Peyer's patch (tissue), 4 donors: ENCODE measurements at regions not wholly inside any gene's neighbourhood (a gene's known extent, or its start where the extent isn't known, plus 50 kb on each side); places are given as distances from the start of the nearest gene placed in this dataset.

ENCODE experiments used
- POLR2A ChIP-seq, 2 donors: fragments of 450-650 bp; IDR thresholded peaks; one replicate each; pipeline ENCODE4 v1.5.1; 2017; ENCODE audit warnings: antibody characterized with exemption in 2 of 2, mild to moderate bottlenecking in 2 of 2, moderate library complexity in 2 of 2
- TF ChIP-seq, protein P1 (sequence below), 6 experiments: fragments of 450-650 bp in 4 of 6; fragments of 200-600 bp in 2 of 6; sonication (generic) in 1 of 6; IDR thresholded peaks; one replicate each; pipeline ENCODE4 v1.5.1; 2017 to 2019; ENCODE audit warnings: antibody characterized with exemption in 6 of 6, mild to moderate bottlenecking in 3 of 6, moderate library complexity in 1 of 6

DNA sequence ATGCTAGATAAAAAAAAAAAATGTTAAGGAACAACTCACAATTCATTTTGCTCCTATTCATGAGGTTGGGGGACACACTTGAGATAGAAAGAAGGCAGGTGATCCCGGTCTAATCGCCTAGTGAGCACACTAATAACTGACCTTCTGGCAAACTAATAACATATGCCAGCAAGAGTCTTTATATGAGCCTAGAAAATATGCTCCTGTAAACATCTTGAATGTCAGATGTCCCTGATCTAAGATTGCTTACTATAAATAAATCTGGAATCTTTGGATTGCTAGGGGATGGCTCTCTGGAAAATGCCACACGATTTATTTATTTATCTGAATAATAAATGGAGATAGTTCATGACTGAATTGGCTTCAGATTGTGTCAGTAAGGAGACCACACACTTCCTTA is 821.9 kb downstream of the GRIK2 start:
- TF ChIP-seq, protein P1, sequence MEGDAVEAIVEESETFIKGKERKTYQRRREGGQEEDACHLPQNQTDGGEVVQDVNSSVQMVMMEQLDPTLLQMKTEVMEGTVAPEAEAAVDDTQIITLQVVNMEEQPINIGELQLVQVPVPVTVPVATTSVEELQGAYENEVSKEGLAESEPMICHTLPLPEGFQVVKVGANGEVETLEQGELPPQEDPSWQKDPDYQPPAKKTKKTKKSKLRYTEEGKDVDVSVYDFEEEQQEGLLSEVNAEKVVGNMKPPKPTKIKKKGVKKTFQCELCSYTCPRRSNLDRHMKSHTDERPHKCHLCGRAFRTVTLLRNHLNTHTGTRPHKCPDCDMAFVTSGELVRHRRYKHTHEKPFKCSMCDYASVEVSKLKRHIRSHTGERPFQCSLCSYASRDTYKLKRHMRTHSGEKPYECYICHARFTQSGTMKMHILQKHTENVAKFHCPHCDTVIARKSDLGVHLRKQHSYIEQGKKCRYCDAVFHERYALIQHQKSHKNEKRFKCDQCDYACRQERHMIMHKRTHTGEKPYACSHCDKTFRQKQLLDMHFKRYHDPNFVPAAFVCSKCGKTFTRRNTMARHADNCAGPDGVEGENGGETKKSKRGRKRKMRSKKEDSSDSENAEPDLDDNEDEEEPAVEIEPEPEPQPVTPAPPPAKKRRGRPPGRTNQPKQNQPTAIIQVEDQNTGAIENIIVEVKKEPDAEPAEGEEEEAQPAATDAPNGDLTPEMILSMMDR (IDR thresholded peaks at IDR 0.05): no peak
- no peak for TF ChIP-seq POLR2A (IDR thresholded peaks at IDR 0.05)
